ENCODE measurements at regions not wholly inside any gene's neighbourhood (a gene's known extent, or its start where the extent isn't known, plus 50 kb on each side); places are given as distances from the start of the nearest gene placed in this dataset.

DNA sequence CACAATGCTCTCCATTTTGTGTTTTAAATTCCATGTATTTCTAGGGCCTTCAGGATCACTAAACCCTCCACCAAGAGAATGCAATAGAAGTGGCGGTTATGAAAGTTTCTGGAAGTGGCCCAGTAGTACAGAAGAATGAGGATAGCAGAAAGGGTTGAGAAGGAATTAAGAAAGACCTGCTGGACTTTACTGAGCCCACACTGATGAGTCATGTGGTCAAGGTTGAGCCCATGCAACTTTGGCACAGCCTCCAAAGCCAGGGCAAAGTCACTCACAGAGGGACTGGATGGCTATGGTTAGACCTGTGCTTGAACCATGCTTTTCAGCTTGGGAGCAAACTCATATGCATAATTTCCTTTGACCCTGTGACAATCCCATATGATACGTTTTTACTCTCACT is 102.9 kb upstream of the PLET1 start:
- H3K79me2 ChIP-seq (ENCODE audit: insufficient read depth, low read length), result no peaks in the 10 kb centered on the region
- no peaks in the 10 kb centered on the region for H3K27me3 ChIP-seq (ENCODE audit: insufficient read depth, low read length)
- H3K4me1 ChIP-seq (ENCODE audit: insufficient read depth, low read length), result peaks cover 4% of the 10 kb centered on the region
- no peaks in the 10 kb centered on the region for H3K9me3 ChIP-seq (ENCODE audit: low read depth, low read length)
- no peak for TF ChIP-seq CTCF (IDR thresholded peaks at IDR 0.05; ENCODE audit: extremely low read depth, low read depth, low read length)
- H3K27ac ChIP-seq (ENCODE audit: low read depth, low read length), result no peak overlapping the region
- no peaks in the 10 kb centered on the region for H3K36me3 ChIP-seq (ENCODE audit: insufficient read depth, low read length)
- no peak overlapping the region for H3K4me2 ChIP-seq (ENCODE audit: insufficient read depth, low read length)
- no peak overlapping the region for H3K4me3 ChIP-seq (ENCODE audit: insufficient read depth, low read length)
- no peak for DNase-seq (ENCODE audit: insufficient read length, low spot score, missing footprints)
- no peaks in the 10 kb centered on the region for H4K20me1 ChIP-seq (ENCODE audit: insufficient read depth, low read length)
- no peak overlapping the region for H2AFZ ChIP-seq (ENCODE audit: low read length)

DNA sequence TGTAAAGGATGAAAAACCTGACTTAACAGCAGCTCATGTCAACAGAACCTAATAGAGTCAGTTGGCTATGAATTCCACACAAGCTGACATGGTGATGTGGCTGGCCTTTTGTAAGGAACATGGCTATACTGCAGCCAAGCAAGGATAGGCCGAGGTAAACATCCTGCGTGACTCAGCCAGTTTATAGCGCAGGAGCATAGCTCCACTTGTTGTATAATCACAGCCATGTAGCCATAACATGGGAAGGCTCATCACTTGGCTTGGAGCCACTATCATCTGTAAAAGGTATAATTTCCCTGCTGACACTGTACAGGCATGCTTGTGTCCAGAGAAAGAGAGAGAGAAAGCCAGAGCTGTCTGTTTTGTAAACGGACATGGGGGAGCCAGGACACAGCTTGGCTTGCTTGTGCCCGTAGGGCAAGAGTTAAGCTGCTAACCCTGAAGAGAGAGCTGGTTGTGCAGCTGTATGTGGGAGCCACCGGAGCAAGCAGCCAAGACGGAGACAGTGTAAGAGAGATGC is 104.4 kb upstream of the PLET1 start:
- Histone ChIP-seq H3K36me3 (ENCODE audit: insufficient read depth, low read length) (no peaks in the 10 kb centered on the region), H2AFZ (ENCODE audit: low read length) (no peak overlapping the region), H3K4me2 (ENCODE audit: insufficient read depth, low read length) (no peak overlapping the region), H3K79me2 (ENCODE audit: insufficient read depth, low read length) (no peaks in the 10 kb centered on the region), H3K9me3 (ENCODE audit: low read depth, low read length) (no peaks in the 10 kb centered on the region), H3K27ac (ENCODE audit: low read depth, low read length) (no peak overlapping the region), H3K4me1 (ENCODE audit: insufficient read depth, low read length) (peaks cover 4% of the 10 kb centered on the region), H4K20me1 (ENCODE audit: insufficient read depth, low read length) (no peaks in the 10 kb centered on the region), H3K27me3 (ENCODE audit: insufficient read depth, low read length) (no peaks in the 10 kb centered on the region), H3K4me3 (ENCODE audit: insufficient read depth, low read length) (no peak overlapping the region)
- no peak for DNase-seq (ENCODE audit: insufficient read length, low spot score, missing footprints)
- no peak for TF ChIP-seq CTCF (IDR thresholded peaks at IDR 0.05; ENCODE audit: extremely low read depth, low read depth, low read length)

GRCh38 chr11:112366012-112366411 is 105.4 kb upstream of the PLET1 start:
- Histone ChIP-seq H4K20me1 (ENCODE audit: insufficient read depth, low read length) (no peaks in the 10 kb centered on the region), H3K9me3 (ENCODE audit: low read depth, low read length) (no peaks in the 10 kb centered on the region), H2AFZ (ENCODE audit: low read length) (no peak overlapping the region), H3K4me3 (ENCODE audit: insufficient read depth, low read length) (no peak overlapping the region), H3K4me2 (ENCODE audit: insufficient read depth, low read length) (no peak overlapping the region), H3K4me1 (ENCODE audit: insufficient read depth, low read length) (peaks cover 4% of the 10 kb centered on the region), H3K27me3 (ENCODE audit: insufficient read depth, low read length) (no peaks in the 10 kb centered on the region), H3K36me3 (ENCODE audit: insufficient read depth, low read length) (no peaks in the 10 kb centered on the region), H3K79me2 (ENCODE audit: insufficient read depth, low read length) (no peaks in the 10 kb centered on the region), H3K27ac (ENCODE audit: low read depth, low read length) (no peak overlapping the region)
- TF ChIP-seq CTCF (IDR thresholded peaks at IDR 0.05; ENCODE audit: extremely low read depth, low read depth, low read length), result no peak
- no peak for DNase-seq (ENCODE audit: insufficient read length, low spot score, missing footprints)

DNA sequence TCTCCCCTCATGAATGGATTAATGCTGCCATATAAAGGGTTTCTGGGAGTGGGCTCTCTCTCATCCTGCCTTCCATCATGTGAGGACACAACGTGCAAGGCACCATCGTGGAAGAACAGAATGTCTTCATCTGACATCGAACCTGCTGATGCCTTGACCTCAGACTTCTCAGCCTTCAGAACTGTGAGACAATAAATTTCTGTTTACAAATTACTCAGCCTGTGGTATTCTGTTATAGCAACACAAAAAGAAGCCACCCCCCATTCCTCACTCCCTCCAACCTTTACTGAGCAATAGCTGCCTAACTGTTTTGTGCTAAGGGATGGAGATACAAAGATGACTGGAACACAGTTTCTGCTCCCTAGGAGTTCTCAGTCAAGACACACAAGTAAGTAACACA is 106.1 kb upstream of the PLET1 start:
- H3K36me3 ChIP-seq (ENCODE audit: insufficient read depth, low read length), result no peaks in the 10 kb centered on the region
- no peak overlapping the region for H2AFZ ChIP-seq (ENCODE audit: low read length)
- no peak overlapping the region for H3K4me2 ChIP-seq (ENCODE audit: insufficient read depth, low read length)
- H3K27me3 ChIP-seq (ENCODE audit: insufficient read depth, low read length), result no peaks in the 10 kb centered on the region
- H3K27ac ChIP-seq (ENCODE audit: low read depth, low read length), result no peak overlapping the region
- no peaks in the 10 kb centered on the region for H3K79me2 ChIP-seq (ENCODE audit: insufficient read depth, low read length)
- no peak overlapping the region for H3K4me3 ChIP-seq (ENCODE audit: insufficient read depth, low read length)
- H3K9me3 ChIP-seq (ENCODE audit: low read depth, low read length), result no peaks in the 10 kb centered on the region
- H3K4me1 ChIP-seq (ENCODE audit: insufficient read depth, low read length), result peaks cover 4% of the 10 kb centered on the region
- no peak for TF ChIP-seq CTCF (IDR thresholded peaks at IDR 0.05; ENCODE audit: extremely low read depth, low read depth, low read length)
- DNase-seq (ENCODE audit: insufficient read length, low spot score, missing footprints), result no peak
- no peaks in the 10 kb centered on the region for H4K20me1 ChIP-seq (ENCODE audit: insufficient read depth, low read length)

Data from osteoblast (primary cell).